CD4-positive, alpha-beta T cell treated with Interleukin-15 for 1 hour (primary cell): ENCODE measurements at regions not wholly inside any gene's neighbourhood (a gene's known extent, or its start where the extent isn't known, plus 50 kb on each side); places are given as distances from the start of the nearest gene placed in this dataset.

ENCODE experiments used
- DNase-seq: peaks from one replicate; pipeline ENCODE4 v3.0.0-alpha.2; 2020

- DNase-seq = no peak
These were observed 716.1 kb downstream of the QKI start for GRCh38 chr6:164130585-164130984.

- DNase-seq = no peak
These were observed 715.6 kb downstream of the QKI start for GRCh38 chr6:164130151-164130550.

- no peak for DNase-seq
These were observed 714.7 kb downstream of the QKI start for GRCh38 chr6:164129218-164129617.

DNA sequence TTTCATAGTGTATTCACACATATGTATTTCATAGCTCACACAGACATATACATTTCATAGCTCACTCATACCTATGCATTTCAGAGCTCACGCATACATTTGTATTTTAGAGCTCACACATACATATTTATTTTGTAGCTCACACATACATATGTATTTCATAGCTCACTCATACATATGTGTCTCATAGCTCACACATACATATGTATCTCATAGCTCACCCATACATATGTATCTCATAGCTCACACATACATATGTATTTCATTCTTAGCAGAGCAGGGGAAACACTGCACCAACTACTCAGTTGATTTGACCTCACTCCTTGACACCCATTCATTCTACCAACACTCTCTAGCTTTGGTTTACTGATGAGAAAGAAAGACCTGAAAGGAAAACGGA is 713.6 kb downstream of the QKI start:
- DNase-seq = no peak

- no peak for DNase-seq
These were observed 710.5 kb downstream of the QKI start for GRCh38 chr6:164124986-164125385.

DNA sequence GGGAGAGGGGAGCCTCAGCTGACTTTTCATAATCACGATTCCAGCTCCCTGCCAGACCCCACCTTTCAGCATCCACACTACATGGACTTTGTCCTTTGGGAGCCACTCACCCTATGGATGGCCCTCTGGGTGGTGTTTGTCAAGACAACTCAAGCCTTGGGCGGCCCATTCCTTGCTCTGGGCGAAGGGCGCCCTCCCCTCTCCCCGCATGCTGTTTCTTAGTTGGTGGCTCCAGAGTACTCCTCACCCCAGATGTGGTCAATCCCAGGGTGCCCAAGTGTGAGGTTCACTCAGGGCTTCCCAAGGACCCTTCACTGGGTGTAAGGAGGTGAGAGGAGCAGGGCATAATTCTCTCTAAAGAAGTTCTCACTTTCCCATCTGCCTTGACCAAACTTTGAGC is 710.0 kb downstream of the QKI start:
- no peak for DNase-seq

DNA sequence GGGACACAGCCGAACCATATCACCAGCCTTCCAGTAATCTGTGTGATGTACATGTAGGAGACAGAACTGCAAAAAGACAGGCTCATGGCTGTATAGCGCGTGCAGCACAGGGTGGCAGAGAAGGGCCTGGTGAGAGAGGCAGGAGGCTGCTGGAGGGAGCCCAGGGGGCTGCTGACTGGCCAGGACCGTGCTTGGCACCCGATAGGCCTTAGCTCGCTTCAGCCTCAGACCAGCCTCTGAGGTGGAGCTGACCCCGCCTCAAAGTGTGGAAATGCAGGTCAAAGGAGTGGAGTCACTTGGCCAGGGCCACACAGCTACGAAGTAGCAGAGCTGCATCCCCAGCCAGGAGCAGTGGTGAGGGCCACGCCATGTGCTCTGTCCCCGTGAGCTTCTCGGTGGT is 707.6 kb downstream of the QKI start:
- no peak for DNase-seq

DNA sequence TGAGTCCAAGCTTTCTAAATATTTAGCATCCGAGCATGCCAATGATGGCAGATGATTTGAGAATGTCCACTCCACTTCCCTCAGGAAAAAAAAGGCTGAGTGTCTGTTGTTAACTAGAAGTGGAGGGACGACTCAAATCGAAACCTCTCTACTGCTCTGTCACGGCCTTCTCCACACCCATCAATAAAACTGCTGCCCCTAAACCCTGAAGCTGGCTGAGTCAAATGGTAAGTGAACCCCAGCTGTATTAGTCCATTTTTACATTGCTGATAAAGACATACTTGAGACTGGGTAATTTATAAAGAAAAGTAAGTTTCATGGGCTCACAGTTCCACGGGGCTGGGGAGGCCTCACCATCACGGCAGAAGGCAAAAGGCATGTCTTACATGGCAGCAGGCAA is 707.0 kb downstream of the QKI start:
- DNase-seq = no peak

GRCh38 chr6:164114651-164115050 is 700.1 kb downstream of the QKI start:
- no peak for DNase-seq

GRCh38 chr6:164114051-164114450 is 699.5 kb downstream of the QKI start:
- DNase-seq = no peak

DNA sequence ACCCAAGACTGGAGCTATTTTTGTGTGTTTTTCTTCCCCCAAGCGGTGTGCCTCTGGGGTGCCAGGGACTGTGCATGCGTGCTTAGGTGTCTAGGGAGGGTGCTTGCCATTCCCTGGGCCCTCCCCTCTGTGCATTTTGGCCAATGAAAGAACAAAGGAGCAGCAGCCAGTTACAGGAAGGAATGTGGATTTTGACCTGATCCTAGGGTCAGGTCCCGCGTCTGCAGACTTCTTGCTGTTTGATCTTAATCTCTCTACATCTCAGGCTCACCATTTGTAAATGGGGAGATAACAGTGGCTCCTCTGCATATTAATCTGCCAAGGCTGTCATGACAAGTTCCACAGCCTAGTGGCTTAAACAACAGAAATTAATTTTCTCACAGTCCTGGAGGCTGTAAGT is 699.1 kb downstream of the QKI start:
- no peak for DNase-seq

GRCh38 chr6:164109770-164110140 is 695.2 kb downstream of the QKI start:
- DNase-seq = no peak

GRCh38 chr6:164108869-164109769 is 694.6 kb downstream of the QKI start:
- peak; percentile 61 for DNase-seq

GRCh38 chr6:164108092-164108491 is 693.6 kb downstream of the QKI start:
- DNase-seq = no peak

- no peak for DNase-seq
These were observed 692.9 kb downstream of the QKI start for GRCh38 chr6:164107297-164107995.

- no peak for DNase-seq
These were observed 691.8 kb downstream of the QKI start for GRCh38 chr6:164106345-164106769.

- no peak for DNase-seq
These were observed 691.2 kb downstream of the QKI start for GRCh38 chr6:164105705-164106104.

DNA sequence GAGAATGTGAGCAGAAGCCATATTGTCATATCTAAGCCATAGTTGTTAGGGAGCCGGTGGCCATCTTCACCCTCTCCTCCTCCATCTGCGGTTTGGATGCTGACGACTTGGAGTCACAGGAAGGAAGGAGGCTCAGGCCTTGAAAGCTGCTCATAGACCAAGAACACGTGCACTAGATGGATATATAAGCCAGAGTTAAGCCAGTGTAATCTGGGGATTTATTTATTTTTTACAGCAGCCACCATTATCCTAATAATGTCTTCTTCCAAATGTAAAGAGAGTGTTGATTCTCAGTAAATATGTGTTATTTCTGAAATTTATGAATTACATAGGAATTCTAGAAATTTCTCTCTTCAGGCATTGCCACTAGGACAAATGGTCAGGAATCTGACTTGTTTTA is 689.9 kb downstream of the QKI start:
- DNase-seq = no peak

DNA sequence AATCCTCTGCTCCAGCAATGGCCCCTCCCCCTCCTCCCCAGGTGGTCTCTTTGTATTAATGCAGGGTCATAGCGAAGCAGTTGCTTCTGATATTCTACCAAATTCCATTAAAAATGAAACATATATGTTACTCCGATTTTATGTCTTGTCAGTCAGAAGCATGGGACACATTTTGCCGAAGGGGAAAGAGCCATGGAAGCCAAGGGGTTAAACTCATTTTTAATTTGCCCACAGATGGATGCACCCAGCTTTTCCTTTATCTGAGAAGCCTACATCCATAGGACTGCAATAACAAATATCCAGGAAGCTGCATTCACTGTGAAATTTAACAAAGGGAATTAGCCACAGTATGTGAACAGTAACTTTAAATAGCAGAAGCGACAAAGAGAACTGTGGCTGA is 688.2 kb downstream of the QKI start:
- DNase-seq = no peak

- DNase-seq = no peak
These were observed 687.3 kb downstream of the QKI start for GRCh38 chr6:164101859-164102258.

- no peak for DNase-seq
These were observed 684.8 kb downstream of the QKI start for GRCh38 chr6:164099269-164099865.

DNA sequence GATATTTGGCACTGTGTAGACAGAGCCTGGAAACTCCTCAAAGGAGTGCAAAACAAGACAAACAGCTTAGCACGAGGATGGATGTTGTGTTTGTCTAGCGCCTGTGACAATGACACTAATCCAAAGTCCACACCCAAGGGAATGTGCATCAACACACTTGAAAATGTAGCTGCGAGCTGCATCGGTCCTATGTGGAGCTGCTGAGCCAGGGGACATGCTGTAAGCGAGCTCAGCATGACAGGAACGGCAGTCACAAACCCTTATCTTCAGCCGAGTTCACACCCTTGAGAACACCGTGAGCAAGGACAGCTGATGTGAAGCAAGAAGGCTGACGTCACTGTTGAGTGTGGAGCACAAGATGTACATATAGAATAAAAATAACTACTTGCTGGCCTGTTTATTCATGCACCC is 684.3 kb downstream of the QKI start:
- DNase-seq = no peak

- DNase-seq = no peak
These were observed 683.3 kb downstream of the QKI start for GRCh38 chr6:164097551-164098398.
